PC-3 (cell line): ENCODE measurements at regions not wholly inside any gene's neighbourhood (a gene's known extent, or its start where the extent isn't known, plus 50 kb on each side); places are given as distances from the start of the nearest gene placed in this dataset.

Experiments used
- ATAC-seq: fragments of 200-7000 bp; cut with Tn5 transposase; 2 replicates; pipeline ENCODE4 v1.9.1; 2020; ENCODE audit warnings: mild to moderate bottlenecking, moderate library complexity
- BruUV-seq: library from RNA; stranded (reverse); fragments of 400-500 nt; replicated peaks from 2 replicates; lab custom pipeline; 2021; lab: Mats Ljungman, UMichigan
- CTCF ChIA-PET: fragments of 300-600 bp; sonication (Branson Sonifier 250); formaldehyde crosslinking; loops from one replicate; lab custom pipeline; 2022; ENCODE audit warnings: antibody characterized with exemption; lab: Charles Lee
- POLR2A ChIA-PET: fragments of 300-600 bp; sonication (Branson Sonifier 250); formaldehyde crosslinking; loops from one replicate; lab custom pipeline; 2022; ENCODE audit warnings: antibody characterized with exemption; ENCODE audit not compliant: unreplicated experiment; lab: Charles Lee
- DNase-seq: peaks from one replicate; pipeline ENCODE4 v3.0.0-alpha.2; 2015
- H2AFZ ChIP-seq: fragments of 300-600 bp; sonication (generic); 2 replicates; pipeline ENCODE4 v1.6.0; 2016; ENCODE audit warnings: antibody characterized with exemption, low read length
- H3F3A ChIP-seq: fragments of 300-600 bp; sonication (generic); one replicate; pipeline ENCODE4 v1.6.0; 2017; ENCODE audit warnings: antibody characterized with exemption, low read length, control low read depth, mild to moderate bottlenecking; ENCODE audit not compliant: unreplicated experiment
- H3K27ac ChIP-seq: fragments of 300-600 bp; sonication (generic); 2 replicates; pipeline ENCODE4 v1.5.1; 2016; ENCODE audit warnings: mild to moderate bottlenecking, low read length
- H3K27me3 ChIP-seq: fragments of 300-600 bp; sonication (generic); 2 replicates; pipeline ENCODE4 v1.6.1; 2016; ENCODE audit warnings: low read length, mixed read lengths
- H3K36me3 ChIP-seq: fragments of 300-600 bp; sonication (generic); 2 replicates; pipeline ENCODE4 v1.6.1; 2016; ENCODE audit warnings: low read depth, mixed run types, low read length, mixed read lengths
- H3K4me1 ChIP-seq: fragments of 300-600 bp; sonication (generic); 2 replicates; pipeline ENCODE4 v1.5.1; 2016; ENCODE audit warnings: low read length; ENCODE audit not compliant: insufficient read depth
- H3K4me2 ChIP-seq: fragments of 300-600 bp; sonication (generic); 2 replicates; pipeline ENCODE4 v1.6.0; 2016; ENCODE audit warnings: low read length
- H3K4me3 ChIP-seq: fragments of 300-600 bp; sonication (generic); 2 replicates; pipeline ENCODE4 v1.5.1; 2016; ENCODE audit warnings: mild to moderate bottlenecking, low read length, mixed read lengths
- H3K79me2 ChIP-seq: fragments of 300-600 bp; sonication (generic); 2 replicates; pipeline ENCODE4 v1.6.1; 2017; ENCODE audit warnings: low read length, mixed read lengths
- H3K9ac ChIP-seq: fragments of 300-600 bp; sonication (generic); 2 replicates; pipeline ENCODE4 v1.6.0; 2016; ENCODE audit warnings: mild to moderate bottlenecking, low read length
- H3K9me2 ChIP-seq: fragments of 300-600 bp; sonication (generic); replicated peaks from 2 replicates; pipeline ENCODE4 v1.6.1; 2016; ENCODE audit warnings: mixed run types, low read length, mixed read lengths
- H3K9me3 ChIP-seq: fragments of 300-600 bp; sonication (generic); 2 replicates; pipeline ENCODE4 v1.6.1; 2016; ENCODE audit warnings: low read length, mixed read lengths
- H4K20me1 ChIP-seq: fragments of 300-600 bp; sonication (generic); 2 replicates; pipeline ENCODE4 v1.6.1; 2016; ENCODE audit warnings: low read length, mixed read lengths
- EZH2 ChIP-seq: fragments of 300-600 bp; sonication (generic); IDR thresholded peaks from one replicate; pipeline ENCODE4 v1.6.1; 2017; ENCODE audit warnings: antibody characterized with exemption, mild to moderate bottlenecking, low read length; ENCODE audit not compliant: unreplicated experiment
- EZH2phosphoT487 ChIP-seq: fragments of 300-600 bp; sonication (generic); IDR thresholded peaks from 2 replicates; pipeline ENCODE4 v1.6.1; 2018; ENCODE audit warnings: mild to moderate bottlenecking, antibody characterized with exemption, low read length, borderline replicate concordance
- intact Hi-C: fragments of 100-400 bp; cut with micrococcal nuclease; formaldehyde crosslinking; loops from 2 replicates; pipeline ENCODE4 v1.9.0; 2023
- TF ChIP-seq, protein P1 (sequence below): fragments of 300-600 bp; sonication (generic); conservative IDR thresholded peaks from 2 replicates; pipeline ENCODE4 v1.5.1; 2017; ENCODE audit warnings: antibody characterized with exemption, low read depth, mild to moderate bottlenecking, low read length

DNA sequence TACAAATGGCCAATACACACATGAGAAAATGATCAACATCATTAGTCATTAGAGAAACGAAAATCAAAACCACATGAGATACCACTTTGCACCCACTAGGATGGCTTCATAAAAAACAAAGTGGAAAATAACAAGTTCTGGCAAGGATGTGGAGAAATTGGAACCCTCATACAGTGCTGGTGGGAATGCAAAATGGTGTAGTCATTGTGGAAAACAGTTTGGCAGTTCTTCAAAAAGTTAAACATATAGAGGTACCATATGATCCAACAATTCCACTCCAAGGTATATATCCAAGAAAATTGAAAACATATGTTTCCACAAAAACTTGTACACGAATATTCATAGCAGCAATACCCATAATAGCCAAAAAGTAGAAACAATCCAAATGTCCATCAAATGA lies 231.6 kb upstream of the CSF3R start:
- Histone ChIP-seq H4K20me1 (no peaks in the 10 kb centered on the region), H3K9me3 (no peaks in the 10 kb centered on the region), H3K4me3 (no peak overlapping the region), H3F3A (no peaks in the 10 kb centered on the region), H3K4me1 (no peaks in the 10 kb centered on the region), H3K4me2 (no peak overlapping the region), H3K9me2 (no peaks in the 10 kb centered on the region), H3K27me3 (peaks cover 69% of the 10 kb centered on the region), H3K79me2 (no peaks in the 10 kb centered on the region), H3K27ac (no peak overlapping the region), H3K36me3 (no peaks in the 10 kb centered on the region), H2AFZ (no peak overlapping the region), H3K9ac (no peak overlapping the region)
- TF ChIP-seq EZH2 (no peak), EZH2phosphoT487 (no peak)
- DNase-seq (no peak), ATAC-seq (no peak)
- BruUV-seq, result no TSS peak
- ChIA-PET CTCF (no interaction called here), POLR2A (no interaction called here)
- intact Hi-C loops, result no loop called here

DNA sequence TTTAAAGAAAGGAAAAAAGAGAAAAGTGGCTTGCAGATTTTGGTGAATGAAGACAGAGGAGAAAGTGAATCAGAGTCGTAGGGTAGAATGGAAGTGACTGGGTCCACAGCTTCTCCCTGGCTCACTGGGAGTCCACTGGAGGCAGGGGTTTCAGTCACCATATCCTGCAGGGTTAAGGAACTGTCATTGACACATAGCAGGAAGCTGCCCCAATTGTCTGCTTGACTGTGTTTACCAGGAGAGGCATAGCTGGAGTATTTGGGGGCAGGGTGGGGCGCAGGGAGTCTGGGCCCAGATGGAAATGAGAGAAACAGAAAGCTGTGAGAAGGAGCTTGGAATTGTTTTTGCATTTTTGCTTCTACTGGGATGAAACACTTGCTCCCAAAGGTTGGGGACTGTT lies 228.8 kb upstream of the CSF3R start:
- H3K9ac ChIP-seq, result no peak overlapping the region
- H3K36me3 ChIP-seq, result no peaks in the 10 kb centered on the region
- no peaks in the 10 kb centered on the region for H4K20me1 ChIP-seq
- DNase-seq, result no peak
- BruUV-seq, result no TSS peak
- no peak overlapping the region for H3K4me3 ChIP-seq
- ATAC-seq, result no peak
- no peaks in the 10 kb centered on the region for H3K79me2 ChIP-seq
- H3K9me3 ChIP-seq, result no peaks in the 10 kb centered on the region
- H3K4me1 ChIP-seq, result no peaks in the 10 kb centered on the region
- H2AFZ ChIP-seq, result no peak overlapping the region
- POLR2A ChIA-PET, result no interaction called here
- CTCF ChIA-PET, result no interaction called here
- H3K27me3 ChIP-seq, result peaks cover 89% of the 10 kb centered on the region
- intact Hi-C loops, result no loop called here
- no peaks in the 10 kb centered on the region for H3F3A ChIP-seq
- H3K4me2 ChIP-seq, result no peak overlapping the region
- H3K27ac ChIP-seq, result no peak overlapping the region
- TF ChIP-seq, protein P1, sequence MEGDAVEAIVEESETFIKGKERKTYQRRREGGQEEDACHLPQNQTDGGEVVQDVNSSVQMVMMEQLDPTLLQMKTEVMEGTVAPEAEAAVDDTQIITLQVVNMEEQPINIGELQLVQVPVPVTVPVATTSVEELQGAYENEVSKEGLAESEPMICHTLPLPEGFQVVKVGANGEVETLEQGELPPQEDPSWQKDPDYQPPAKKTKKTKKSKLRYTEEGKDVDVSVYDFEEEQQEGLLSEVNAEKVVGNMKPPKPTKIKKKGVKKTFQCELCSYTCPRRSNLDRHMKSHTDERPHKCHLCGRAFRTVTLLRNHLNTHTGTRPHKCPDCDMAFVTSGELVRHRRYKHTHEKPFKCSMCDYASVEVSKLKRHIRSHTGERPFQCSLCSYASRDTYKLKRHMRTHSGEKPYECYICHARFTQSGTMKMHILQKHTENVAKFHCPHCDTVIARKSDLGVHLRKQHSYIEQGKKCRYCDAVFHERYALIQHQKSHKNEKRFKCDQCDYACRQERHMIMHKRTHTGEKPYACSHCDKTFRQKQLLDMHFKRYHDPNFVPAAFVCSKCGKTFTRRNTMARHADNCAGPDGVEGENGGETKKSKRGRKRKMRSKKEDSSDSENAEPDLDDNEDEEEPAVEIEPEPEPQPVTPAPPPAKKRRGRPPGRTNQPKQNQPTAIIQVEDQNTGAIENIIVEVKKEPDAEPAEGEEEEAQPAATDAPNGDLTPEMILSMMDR, result no peak
- H3K9me2 ChIP-seq, result no peaks in the 10 kb centered on the region

DNA sequence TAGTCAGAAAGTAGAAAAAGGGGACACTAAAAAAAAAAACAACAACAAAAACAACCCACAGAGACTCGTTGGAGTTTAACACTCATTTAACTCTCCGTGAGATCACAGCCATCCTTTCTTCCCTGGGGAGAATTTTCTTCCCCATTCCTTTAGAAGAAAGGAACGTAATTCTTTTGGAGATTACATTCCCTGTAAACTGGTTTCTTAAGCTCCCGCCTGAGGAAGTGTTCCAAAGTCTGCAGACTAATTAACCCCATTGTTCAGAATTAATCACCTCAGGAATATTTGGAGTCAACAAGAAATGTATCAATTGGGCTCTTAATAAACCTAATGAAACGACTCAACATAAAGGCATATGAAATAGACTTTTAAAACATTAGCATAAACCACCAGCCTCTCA lies 228.2 kb upstream of the CSF3R start:
- Histone ChIP-seq H3F3A (no peaks in the 10 kb centered on the region), H3K9me2 (no peaks in the 10 kb centered on the region), H3K9me3 (no peaks in the 10 kb centered on the region), H3K4me2 (no peak overlapping the region), H3K4me3 (no peak overlapping the region), H2AFZ (no peak overlapping the region), H4K20me1 (no peaks in the 10 kb centered on the region), H3K27me3 (peaks cover 89% of the 10 kb centered on the region), H3K36me3 (no peaks in the 10 kb centered on the region), H3K79me2 (no peaks in the 10 kb centered on the region), H3K4me1 (no peaks in the 10 kb centered on the region), H3K9ac (no peak overlapping the region), H3K27ac (no peak overlapping the region)
- POLR2A ChIA-PET, result no interaction called here
- no peak for DNase-seq
- intact Hi-C loops, result no loop called here
- CTCF ChIA-PET, result no interaction called here
- TF ChIP-seq EZH2phosphoT487 (no peak), EZH2 (no peak)
- TF ChIP-seq, protein P1, result no peak
- no TSS peak for BruUV-seq
- ATAC-seq, result no peak
